Liver (tissue), 8 donors: ENCODE measurements at regions not wholly inside any gene's neighbourhood (a gene's known extent, or its start where the extent isn't known, plus 50 kb on each side); places are given as distances from the start of the nearest gene placed in this dataset.

ENCODE experiments used
- DNase-seq: peaks from one replicate; pipeline ENCODE4 v3.0.0-alpha.2; 2017; ENCODE audit warnings: low spot score
- H3K27ac ChIP-seq, 2 donors: one replicate each; pipeline ENCODE4 v1.7.0; 2013; ENCODE audit warnings: inconsistent platforms in 2 of 2, low read length in 2 of 2, control low read depth in 1 of 2, low read depth in 1 of 2, mild to moderate bottlenecking in 1 of 2
- H3K27me3 ChIP-seq, 4 donors: one replicate each; pipeline versions ENCODE4 v1.6.1 to v1.7.0; 2013; ENCODE audit warnings: low read length in 3 of 4, inconsistent platforms in 1 of 4, mild to moderate bottlenecking in 1 of 4, moderate library complexity in 1 of 4; ENCODE audit not compliant: control insufficient read depth in 4 of 4, insufficient read depth in 4 of 4
- H3K36me3 ChIP-seq, 4 donors: one replicate each; pipeline versions ENCODE4 v1.6.1 to v1.7.0; 2013; ENCODE audit warnings: low read length in 3 of 4, mild to moderate bottlenecking in 3 of 4, low read depth in 1 of 4, moderate library complexity in 1 of 4; ENCODE audit not compliant: control insufficient read depth in 4 of 4, insufficient read depth in 3 of 4
- H3K4me1 ChIP-seq, 4 donors: one replicate each; pipeline versions ENCODE4 v1.6.1 to v1.7.0; 2013; ENCODE audit warnings: low read length in 3 of 4, mild to moderate bottlenecking in 3 of 4, moderate library complexity in 1 of 4; ENCODE audit not compliant: control insufficient read depth in 4 of 4, insufficient read depth in 4 of 4
- H3K4me3 ChIP-seq, 3 donors: one replicate each; pipeline versions ENCODE4 v1.6.1 to v1.7.0; 2013; ENCODE audit warnings: low read length in 3 of 3, control low read depth in 1 of 3, low read depth in 1 of 3, mild to moderate bottlenecking in 1 of 3
- H3K9ac ChIP-seq, 2 donors: one replicate each; pipeline ENCODE4 v1.7.0; 2013; ENCODE audit warnings: low read length in 2 of 2, mild to moderate bottlenecking in 2 of 2, moderate library complexity in 2 of 2, control low read depth in 1 of 2, low read depth in 1 of 2
- H3K9me3 ChIP-seq, 4 donors: one replicate each; pipeline versions ENCODE4 v1.6.1 to v1.7.0; 2013; ENCODE audit warnings: low read length in 3 of 4; ENCODE audit not compliant: control insufficient read depth in 4 of 4
- ATF3 ChIP-seq: IDR thresholded peaks from 2 replicates; pipeline ENCODE4 v1.6.1; 2016; ENCODE audit warnings: antibody characterized with exemption
- CTCF ChIP-seq: fragments of 150-350 bp; IDR thresholded peaks from 2 replicates; pipeline ENCODE4 v1.5.1; 2017; ENCODE audit warnings: improper control_type of control experiment, low read depth, low read length; ENCODE audit not compliant: missing input control
- EGR1 ChIP-seq, 2 donors: IDR thresholded peaks; 2 replicates each; pipeline ENCODE4 v1.6.1; 2016 to 2018; ENCODE audit warnings: antibody characterized with exemption in 2 of 2, low read depth in 2 of 2
- FOXA1 ChIP-seq: IDR thresholded peaks from 2 replicates; pipeline ENCODE4 v1.6.1; 2016; ENCODE audit warnings: antibody characterized with exemption
- FOXA2 ChIP-seq: IDR thresholded peaks from 2 replicates; pipeline ENCODE4 v1.6.1; 2016; ENCODE audit warnings: antibody characterized with exemption
- GABPA ChIP-seq, 2 donors: IDR thresholded peaks in 1 of 2; conservative IDR thresholded peaks in 1 of 2; 2 replicates each; pipeline ENCODE4 v1.6.1; 2016; ENCODE audit warnings: antibody characterized with exemption in 2 of 2, mild to moderate bottlenecking in 1 of 2, moderate library complexity in 1 of 2
- HNF4A ChIP-seq, 2 donors: conservative IDR thresholded peaks; 2 replicates each; pipeline ENCODE4 v1.6.1; 2016; ENCODE audit warnings: antibody characterized with exemption in 2 of 2, mild to moderate bottlenecking in 2 of 2
- HNF4G ChIP-seq: IDR thresholded peaks from 2 replicates; pipeline ENCODE4 v1.6.1; 2016; ENCODE audit warnings: antibody characterized with exemption
- JUND ChIP-seq, 2 donors: IDR thresholded peaks; 2 replicates each; pipeline ENCODE4 v1.6.1; 2016; ENCODE audit warnings: antibody characterized with exemption in 2 of 2
- MAX ChIP-seq: IDR thresholded peaks from 2 replicates; pipeline ENCODE4 v1.6.1; 2016; ENCODE audit warnings: antibody characterized with exemption
- NR2F2 ChIP-seq: IDR thresholded peaks from 2 replicates; pipeline ENCODE4 v1.6.1; 2016; ENCODE audit warnings: antibody characterized with exemption
- RAD21 ChIP-seq, 2 donors: IDR thresholded peaks; 2 replicates each; pipeline ENCODE4 v1.6.1; 2016; ENCODE audit warnings: antibody characterized with exemption in 2 of 2, mild to moderate bottlenecking in 2 of 2
- REST ChIP-seq: IDR thresholded peaks from 2 replicates; pipeline ENCODE4 v1.6.1; 2016; ENCODE audit warnings: antibody characterized with exemption, mild to moderate bottlenecking
- RXRA ChIP-seq, 2 donors: IDR thresholded peaks; 2 replicates each; pipeline ENCODE4 v1.6.1; 2017 to 2018; ENCODE audit warnings: antibody characterized with exemption in 2 of 2, mild to moderate bottlenecking in 1 of 2
- SP1 ChIP-seq: IDR thresholded peaks from 2 replicates; pipeline ENCODE4 v1.6.1; 2018; ENCODE audit warnings: antibody characterized with exemption, mild to moderate bottlenecking
- TAF1 ChIP-seq: conservative IDR thresholded peaks from 2 replicates; pipeline ENCODE4 v1.6.1; 2016; ENCODE audit warnings: antibody characterized with exemption, mild to moderate bottlenecking
- YY1 ChIP-seq: IDR thresholded peaks from 2 replicates; pipeline ENCODE4 v1.6.1; 2016; ENCODE audit warnings: antibody characterized with exemption, mild to moderate bottlenecking
- ZBTB33 ChIP-seq: IDR thresholded peaks from 2 replicates; pipeline ENCODE4 v1.6.1; 2016; ENCODE audit warnings: antibody characterized with exemption
- WGBS: extraction: QIAGEN DNeasy Blood & Tissue Kit; methylation state at CpG from one replicate; pipeline ENCODE4 v1.1.7; 2013; 5-methylcytosine and 5-hydroxymethylcytosine counted together
- donor health status: healthy.
- donor health status: healthy.
- donor health status: healthy.
- donor health status: healthy.
- donor health status: healthy.

- DNase-seq, result no peak
- Histone ChIP-seq H3K36me3 (no peaks in the 10 kb centered on the region), H3K27me3 (no peaks in the 10 kb centered on the region), H3K27ac (no peak overlapping the region), H3K9ac (no peak overlapping the region), H3K4me3 (no peak overlapping the region), H3K9me3 (no peaks in the 10 kb centered on the region), H3K4me1 (no peaks in the 10 kb centered on the region)
- 68% methylated on average over 2 of the region's 2 CpGs for WGBS
- TF ChIP-seq HNF4A (conservative IDR thresholded peaks at IDR 0.05) (no peak), REST (no peak), SP1 (no peak), RAD21 (IDR thresholded peaks at IDR 0.05) (no peak), FOXA2 (no peak), HNF4G (no peak), RXRA (IDR thresholded peaks at IDR 0.05) (no peak), ATF3 (no peak), JUND (IDR thresholded peaks at IDR 0.05) (no peak), TAF1 (no peak), CTCF (no peak), YY1 (no peak), EGR1 (IDR thresholded peaks at IDR 0.05; ENCODE audit: low read depth in 2 of 2) (no peak), FOXA1 (no peak), MAX (no peak), NR2F2 (no peak), ZBTB33 (no peak), GABPA (IDR thresholded peaks at IDR 0.05 in 1 of 2, conservative IDR thresholded peaks at IDR 0.05 in 1 of 2) (no peak)
These were observed 1462.1 kb upstream of the CDH9 start for GRCh38 chr5:28500511-28500910.
